DND-41 (cell line): ENCODE measurements at regions not wholly inside any gene's neighbourhood (a gene's known extent, or its start where the extent isn't known, plus 50 kb on each side); places are given as distances from the start of the nearest gene placed in this dataset.

Source experiments
- ATAC-seq: fragments of 200-7000 bp; cut with Tn5 transposase; 3 replicates; pipeline ENCODE4 v1.9.1; 2021; ENCODE audit warnings: low read depth; ENCODE audit not compliant: insufficient read depth
- DNase-seq: peaks from one replicate; pipeline ENCODE4 v3.0.0-alpha.2; 2020
- H2AFZ ChIP-seq: 2 replicates; pipeline ENCODE4 v1.6.0; 2012; ENCODE audit warnings: low read depth, low read length
- H3K27ac ChIP-seq: 2 replicates; pipeline ENCODE4 v1.5.1; 2012; ENCODE audit warnings: low read length, inconsistent platforms
- H3K27me3 ChIP-seq: fragments of 200-600 bp; sonication (generic); 2 replicates; pipeline ENCODE4 v1.6.0; 2012; ENCODE audit warnings: low read length, mild to moderate bottlenecking, inconsistent platforms; ENCODE audit not compliant: insufficient read depth, poor library complexity
- H3K36me3 ChIP-seq: 2 replicates; pipeline ENCODE4 v1.5.1; 2012; ENCODE audit warnings: low read length, inconsistent platforms; ENCODE audit not compliant: insufficient read depth
- H3K4me1 ChIP-seq: 2 replicates; pipeline ENCODE4 v1.5.1; 2012; ENCODE audit warnings: mild to moderate bottlenecking, low read length; ENCODE audit not compliant: insufficient read depth
- H3K4me2 ChIP-seq: 2 replicates; pipeline ENCODE4 v1.6.0; 2012; ENCODE audit warnings: mild to moderate bottlenecking, moderate library complexity, low read length, inconsistent platforms; ENCODE audit not compliant: insufficient read depth
- H3K4me3 ChIP-seq, 2 experiments: fragments of 200-600 bp in 1 of 2; shearing (Covaris generic) in 1 of 2; 2 replicates each; pipeline ENCODE4 v1.5.1; 2012 to 2016; ENCODE audit warnings: inconsistent platforms in 2 of 2, low read length in 2 of 2, mild to moderate bottlenecking in 2 of 2, low read depth in 1 of 2, moderate library complexity in 1 of 2
- H3K79me2 ChIP-seq: 2 replicates; pipeline ENCODE4 v1.6.0; 2012; ENCODE audit warnings: low read length, inconsistent platforms; ENCODE audit not compliant: insufficient read depth
- H3K9ac ChIP-seq: 2 replicates; pipeline ENCODE4 v1.6.0; 2012; ENCODE audit warnings: low read depth, mild to moderate bottlenecking, inconsistent platforms, low read length, moderate library complexity
- H3K9me3 ChIP-seq: 2 replicates; pipeline ENCODE4 v1.5.1; 2012; ENCODE audit warnings: low read length, moderate library complexity, mild to moderate bottlenecking, inconsistent platforms; ENCODE audit not compliant: insufficient read depth, severe bottlenecking
- H4K20me1 ChIP-seq: 2 replicates; pipeline ENCODE4 v1.6.0; 2012; ENCODE audit warnings: low read length; ENCODE audit not compliant: insufficient read depth
- EZH2 ChIP-seq: IDR thresholded peaks from 3 replicates; pipeline ENCODE4 v1.6.1; 2012; ENCODE audit warnings: borderline replicate concordance, low read depth, mild to moderate bottlenecking, moderate library complexity, low read length, inconsistent platforms; ENCODE audit not compliant: severe bottlenecking
- TF ChIP-seq, protein P1 (sequence below): IDR thresholded peaks from 2 replicates; pipeline ENCODE4 v1.5.1; 2012; ENCODE audit warnings: borderline replicate concordance, low read length, moderate library complexity, mild to moderate bottlenecking; ENCODE audit not compliant: poor library complexity, severe bottlenecking; ENCODE audit errors: extremely low read depth

DNA sequence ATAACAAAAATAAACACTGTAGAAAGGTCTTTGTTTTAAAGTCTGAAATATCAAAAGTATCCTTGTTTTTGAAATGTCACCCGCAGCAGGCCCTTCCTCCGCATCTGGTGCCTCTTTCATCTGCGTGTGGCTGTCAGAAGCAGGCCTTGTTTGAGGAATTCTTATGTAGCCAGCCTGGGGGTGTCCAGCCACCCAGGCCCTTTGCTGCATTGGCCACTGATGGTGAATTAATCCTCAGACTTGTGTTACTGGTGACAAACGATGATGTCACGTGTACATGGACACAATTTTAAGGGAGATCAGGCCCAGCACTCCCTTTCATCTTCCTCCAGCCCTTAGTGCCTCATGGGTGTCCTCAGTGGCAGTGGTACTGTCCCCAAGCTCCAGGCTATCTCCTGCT, 208.0 kb upstream of the GALNT2 start:
- ATAC-seq, result no peak
- TF ChIP-seq, protein P1, sequence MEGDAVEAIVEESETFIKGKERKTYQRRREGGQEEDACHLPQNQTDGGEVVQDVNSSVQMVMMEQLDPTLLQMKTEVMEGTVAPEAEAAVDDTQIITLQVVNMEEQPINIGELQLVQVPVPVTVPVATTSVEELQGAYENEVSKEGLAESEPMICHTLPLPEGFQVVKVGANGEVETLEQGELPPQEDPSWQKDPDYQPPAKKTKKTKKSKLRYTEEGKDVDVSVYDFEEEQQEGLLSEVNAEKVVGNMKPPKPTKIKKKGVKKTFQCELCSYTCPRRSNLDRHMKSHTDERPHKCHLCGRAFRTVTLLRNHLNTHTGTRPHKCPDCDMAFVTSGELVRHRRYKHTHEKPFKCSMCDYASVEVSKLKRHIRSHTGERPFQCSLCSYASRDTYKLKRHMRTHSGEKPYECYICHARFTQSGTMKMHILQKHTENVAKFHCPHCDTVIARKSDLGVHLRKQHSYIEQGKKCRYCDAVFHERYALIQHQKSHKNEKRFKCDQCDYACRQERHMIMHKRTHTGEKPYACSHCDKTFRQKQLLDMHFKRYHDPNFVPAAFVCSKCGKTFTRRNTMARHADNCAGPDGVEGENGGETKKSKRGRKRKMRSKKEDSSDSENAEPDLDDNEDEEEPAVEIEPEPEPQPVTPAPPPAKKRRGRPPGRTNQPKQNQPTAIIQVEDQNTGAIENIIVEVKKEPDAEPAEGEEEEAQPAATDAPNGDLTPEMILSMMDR, result no peak
- Histone ChIP-seq H3K4me3 (no peak overlapping the region), H2AFZ (no peak overlapping the region), H3K9me3 (no peaks in the 10 kb centered on the region), H3K4me1 (peaks cover 17% of the 10 kb centered on the region), H3K4me2 (no peak overlapping the region), H3K27ac (no peak overlapping the region), H3K9ac (no peak overlapping the region), H3K79me2 (no peaks in the 10 kb centered on the region), H4K20me1 (no peaks in the 10 kb centered on the region), H3K27me3 (no peaks in the 10 kb centered on the region), H3K36me3 (no peaks in the 10 kb centered on the region)
- DNase-seq, result no peak

DNA sequence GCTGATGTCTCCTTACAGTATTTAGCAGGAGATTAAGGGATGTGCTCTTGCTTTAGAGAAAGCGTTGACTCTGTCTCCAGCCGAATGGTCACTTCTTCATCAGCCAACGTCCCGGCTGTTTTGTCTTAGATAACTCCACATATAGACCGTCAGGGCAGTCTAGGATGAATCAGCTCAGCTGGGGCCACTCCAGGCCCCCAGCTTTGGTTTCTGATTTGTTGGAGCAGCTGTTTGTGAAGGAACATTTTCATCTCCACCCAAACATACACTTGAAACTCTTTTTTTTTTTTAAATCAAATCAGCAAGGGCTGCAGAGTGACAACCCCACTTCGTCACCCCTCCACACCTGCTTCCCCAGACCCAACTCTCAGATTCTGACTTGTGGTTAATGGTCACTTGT, 206.1 kb upstream of the GALNT2 start:
- Histone ChIP-seq H3K4me2 (no peak overlapping the region), H4K20me1 (no peaks in the 10 kb centered on the region), H3K79me2 (no peaks in the 10 kb centered on the region), H3K4me1 (peaks cover 8% of the 10 kb centered on the region), H3K4me3 (no peak overlapping the region), H2AFZ (no peak overlapping the region), H3K9ac (no peak overlapping the region), H3K36me3 (no peaks in the 10 kb centered on the region), H3K27me3 (no peaks in the 10 kb centered on the region), H3K9me3 (no peaks in the 10 kb centered on the region), H3K27ac (no peak overlapping the region)
- DNase-seq (no peak), ATAC-seq (no peak)
- TF ChIP-seq, protein P1, result no peak
- TF ChIP-seq EZH2, result no peak

DNA sequence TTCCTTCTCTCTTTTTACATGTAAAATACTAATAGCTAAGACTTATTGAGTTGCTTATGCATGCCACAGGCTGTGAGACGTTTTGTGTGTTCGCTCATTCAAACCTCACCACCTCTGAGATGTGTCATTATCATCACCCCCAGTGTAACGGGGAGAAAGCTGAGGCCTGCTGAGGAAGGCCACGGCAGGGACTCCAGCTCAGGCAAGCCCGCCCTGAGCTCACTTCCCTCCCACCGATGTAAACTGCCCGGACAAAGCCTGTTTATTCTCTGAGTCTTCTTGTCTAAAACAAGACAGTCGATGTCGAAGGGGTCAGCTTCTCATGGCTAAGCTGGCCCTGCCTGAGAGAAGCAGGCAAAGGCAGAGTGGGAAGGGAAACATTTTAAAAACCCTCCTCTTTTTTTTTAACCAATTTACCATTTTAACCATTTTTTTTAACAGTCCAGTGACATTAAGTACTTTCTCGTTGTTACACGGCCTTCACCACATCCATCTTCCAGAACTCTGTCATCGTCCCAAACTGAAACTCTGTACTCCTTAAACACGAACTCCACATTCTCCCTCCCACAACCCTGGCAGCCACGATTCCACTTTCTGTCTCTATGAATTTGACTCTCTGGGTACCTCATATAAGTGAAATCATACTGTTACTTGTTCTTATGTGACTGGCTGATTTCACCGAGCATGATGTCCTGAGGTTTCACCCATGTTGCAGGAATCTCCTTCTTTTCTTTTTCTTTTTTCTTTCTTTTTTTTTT, 204.8 kb upstream of the GALNT2 start:
- Histone ChIP-seq H3K9ac (no peak overlapping the region), H3K4me3 (no peak overlapping the region), H3K4me1 (no peaks in the 10 kb centered on the region), H3K36me3 (no peaks in the 10 kb centered on the region), H4K20me1 (no peaks in the 10 kb centered on the region), H3K9me3 (no peaks in the 10 kb centered on the region), H3K27ac (no peak overlapping the region), H3K4me2 (no peak overlapping the region), H2AFZ (no peak overlapping the region), H3K79me2 (no peaks in the 10 kb centered on the region), H3K27me3 (no peaks in the 10 kb centered on the region)
- no peak for TF ChIP-seq EZH2
- TF ChIP-seq, protein P1, result no peak
- no peak for DNase-seq
- no peak for ATAC-seq
